HCT116 (cell line): ENCODE measurements at regions not wholly inside any gene's neighbourhood (a gene's known extent, or its start where the extent isn't known, plus 50 kb on each side); places are given as distances from the start of the nearest gene placed in this dataset.

ENCODE experiments used
- ATAC-seq: fragments of 200-7000 bp; cut with Tn5 transposase; 2 replicates; pipeline ENCODE4 v1.9.1; 2020; ENCODE audit warnings: mild to moderate bottlenecking, moderate library complexity
- BruUV-seq: library from RNA; stranded (reverse); fragments of 400-500 nt; replicated peaks from 2 replicates; lab custom pipeline; 2021; lab: Mats Ljungman, UMichigan
- CTCF ChIA-PET: fragments of 300-600 bp; sonication (Branson Sonifier 250); formaldehyde crosslinking; loops from one replicate; lab custom pipeline; 2021; ENCODE audit warnings: antibody characterized with exemption; lab: Charles Lee
- POLR2A ChIA-PET: fragments of 300-600, 350-600 bp; sonication (Branson Sonifier 250); formaldehyde crosslinking; loops from one replicate; lab custom pipeline; 2021; ENCODE audit warnings: antibody characterized with exemption; lab: Charles Lee
- RAD21 ChIA-PET, 2 experiments: fragments of 300-600 bp; sonication (Branson Sonifier 250); formaldehyde crosslinking; loops; one replicate each; lab custom pipeline; 2023; ENCODE audit warnings: low total read pairs in 2 of 2; ENCODE audit not compliant: uncharacterized antibody in 2 of 2, unreplicated experiment in 2 of 2, low non-redundant PET in 1 of 2; lab: Charles Lee
- DNase-seq: peaks from one replicate; pipeline ENCODE4 v3.0.0-alpha.2; 2010; ENCODE audit warnings: low read depth, low spot score
- H2AFZ ChIP-seq: fragments of 200-600 bp; shearing (Covaris generic), sonication (generic); 2 replicates; pipeline ENCODE4 v1.6.1; 2017; ENCODE audit warnings: low read depth, mixed run types, mixed read lengths, antibody characterized with exemption, low read length; ENCODE audit not compliant: poor library complexity, severe bottlenecking
- H3K27ac ChIP-seq: 2 replicates; pipeline ENCODE4 v1.5.1; 2012; ENCODE audit warnings: low read depth, low read length
- H3K27me3 ChIP-seq: fragments of 200-600 bp; sonication (generic); 2 replicates; pipeline ENCODE4 v1.6.1; 2016; ENCODE audit warnings: mixed run types, low read length, mixed read lengths; ENCODE audit not compliant: insufficient read depth
- H3K36me3 ChIP-seq, 2 experiments: fragments of 200-500 bp in 1 of 2; fragments of 200-600 bp in 1 of 2; sonication (Bioruptor generic) in 1 of 2; sonication (generic) in 1 of 2; 2 replicates each; pipeline versions ENCODE4 v1.5.1 to v1.6.1; 2014 to 2016; ENCODE audit warnings: low read length in 2 of 2, inconsistent platforms in 1 of 2, mixed read lengths in 1 of 2, mixed run types in 1 of 2; ENCODE audit not compliant: insufficient read depth in 2 of 2, control insufficient read depth in 1 of 2
- H3K4me1 ChIP-seq, 2 experiments: fragments of 200-600 bp in 1 of 2; sonication (generic) in 1 of 2; 2 replicates each; pipeline versions ENCODE4 v1.5.1 to v1.6.1; 2012 to 2017; ENCODE audit warnings: low read length in 2 of 2, inconsistent platforms in 1 of 2, mild to moderate bottlenecking in 1 of 2, mixed read lengths in 1 of 2, mixed run types in 1 of 2, moderate library complexity in 1 of 2; ENCODE audit not compliant: insufficient read depth in 2 of 2, control insufficient read depth in 1 of 2
- H3K4me2 ChIP-seq: fragments of 200-600 bp; sonication (generic); 2 replicates; pipeline ENCODE4 v1.6.1; 2017; ENCODE audit warnings: mixed run types, low read length, mixed read lengths
- H3K4me3 ChIP-seq, 2 experiments: fragments of 200-600 bp in 1 of 2; sonication (generic) in 1 of 2; replicated peaks in 1 of 2; 2 replicates each; pipeline ENCODE4 v1.5.1; 2011 to 2016; ENCODE audit warnings: low read length in 2 of 2, control low read depth in 1 of 2, low read depth in 1 of 2, mild to moderate bottlenecking in 1 of 2, mixed read lengths in 1 of 2, mixed run types in 1 of 2
- H3K79me2 ChIP-seq: fragments of 200-600 bp; sonication (generic); 2 replicates; pipeline ENCODE4 v1.6.1; 2017; ENCODE audit warnings: mild to moderate bottlenecking, mixed run types, low read length, moderate library complexity, mixed read lengths; ENCODE audit not compliant: insufficient read depth
- H3K9ac ChIP-seq: fragments of 200-600 bp; sonication (generic); 2 replicates; pipeline ENCODE4 v1.6.1; 2016; ENCODE audit warnings: low read length, mixed read lengths
- H3K9me2 ChIP-seq: fragments of 200-600 bp; sonication (generic), shearing (Covaris generic); 2 replicates; pipeline ENCODE4 v1.6.1; 2017; ENCODE audit warnings: mixed run types, mild to moderate bottlenecking, moderate library complexity; ENCODE audit not compliant: insufficient read depth
- H3K9me3 ChIP-seq, 2 experiments: fragments of 200-500 bp in 1 of 2; fragments of 200-600 bp in 1 of 2; sonication (Bioruptor generic) in 1 of 2; sonication (generic) in 1 of 2; 2 replicates each; pipeline ENCODE4 v1.6.1; 2014 to 2017; ENCODE audit warnings: low read length in 2 of 2, mixed read lengths in 2 of 2, inconsistent platforms in 1 of 2, low read depth in 1 of 2, mild to moderate bottlenecking in 1 of 2, mixed run types in 1 of 2, moderate library complexity in 1 of 2; ENCODE audit not compliant: control insufficient read depth in 1 of 2, insufficient read depth in 1 of 2
- H4K20me1 ChIP-seq: fragments of 200-600 bp; sonication (generic), shearing (Covaris generic); 2 replicates; pipeline ENCODE4 v1.6.1; 2017; ENCODE audit warnings: mixed run types, mild to moderate bottlenecking, moderate library complexity; ENCODE audit not compliant: insufficient read depth
- CBX3 ChIP-seq: IDR thresholded peaks from 2 replicates; pipeline ENCODE4 v1.6.1; 2012; ENCODE audit warnings: low read depth
- CEBPB ChIP-seq: IDR thresholded peaks from 2 replicates; pipeline ENCODE4 v1.6.1; 2012; ENCODE audit warnings: low read depth
- EGR1 ChIP-seq: IDR thresholded peaks from 2 replicates; pipeline ENCODE4 v1.6.1; 2012; ENCODE audit warnings: low read depth
- ELF1 ChIP-seq: IDR thresholded peaks from 2 replicates; pipeline ENCODE4 v1.6.1; 2012; ENCODE audit warnings: low read depth, borderline replicate concordance
- EZH2 ChIP-seq: fragments of 200-600 bp; sonication (generic); IDR thresholded peaks from 2 replicates; pipeline ENCODE4 v1.6.1; 2017; ENCODE audit warnings: antibody characterized with exemption, mixed run types
- FOSL1 ChIP-seq: IDR thresholded peaks from 2 replicates; pipeline ENCODE4 v1.6.1; 2012; ENCODE audit warnings: low read depth
- JUND ChIP-seq: IDR thresholded peaks from 2 replicates; pipeline ENCODE4 v1.6.1; 2012
- RAD21 ChIP-seq: IDR thresholded peaks from 2 replicates; pipeline ENCODE4 v1.6.1; 2012; ENCODE audit warnings: low read depth, mild to moderate bottlenecking
- SP1 ChIP-seq: IDR thresholded peaks from 2 replicates; pipeline ENCODE4 v1.6.1; 2012; ENCODE audit warnings: low read depth
- SRF ChIP-seq: IDR thresholded peaks from 2 replicates; pipeline ENCODE4 v1.6.1; 2012; ENCODE audit warnings: low read depth
- TCF7L2 ChIP-seq: IDR thresholded peaks from 2 replicates; pipeline ENCODE4 v1.7.0; 2011; ENCODE audit warnings: borderline replicate concordance, inconsistent platforms; ENCODE audit not compliant: insufficient read depth, insufficient read length; ENCODE audit errors: extremely low read depth
- YY1 ChIP-seq: IDR thresholded peaks from 2 replicates; pipeline ENCODE4 v1.6.1; 2011; ENCODE audit warnings: low read length, low read depth, moderate library complexity, mild to moderate bottlenecking; ENCODE audit not compliant: insufficient replicate concordance; ENCODE audit errors: extremely low read depth
- ZFX ChIP-seq: fragments of 450-650 bp; IDR thresholded peaks from 2 replicates; pipeline ENCODE4 v1.6.1; 2017
- ZNF274 ChIP-seq: fragments of 200-500 bp; sonication (Bioruptor generic); IDR thresholded peaks from 2 replicates; pipeline ENCODE4 v1.6.1; 2014; ENCODE audit warnings: mild to moderate bottlenecking, low read depth, low read length, inconsistent platforms
- intact Hi-C: fragments of 100-400 bp; cut with micrococcal nuclease; formaldehyde crosslinking; loops from 2 replicates; pipeline ENCODE4 v1.10.0; 2022
- TF ChIP-seq, protein P1 (sequence below): IDR thresholded peaks from 2 replicates; pipeline ENCODE4 v1.6.1; 2012
- TF ChIP-seq, protein P2 (sequence below): IDR thresholded peaks from 2 replicates; pipeline ENCODE4 v1.6.1; 2012; ENCODE audit warnings: low read depth
- TF ChIP-seq, protein P3 (sequence below): IDR thresholded peaks from 2 replicates; pipeline ENCODE4 v1.6.1; 2011; ENCODE audit warnings: mild to moderate bottlenecking, low read length, moderate library complexity; ENCODE audit not compliant: insufficient replicate concordance; ENCODE audit errors: extremely low read depth

DNA sequence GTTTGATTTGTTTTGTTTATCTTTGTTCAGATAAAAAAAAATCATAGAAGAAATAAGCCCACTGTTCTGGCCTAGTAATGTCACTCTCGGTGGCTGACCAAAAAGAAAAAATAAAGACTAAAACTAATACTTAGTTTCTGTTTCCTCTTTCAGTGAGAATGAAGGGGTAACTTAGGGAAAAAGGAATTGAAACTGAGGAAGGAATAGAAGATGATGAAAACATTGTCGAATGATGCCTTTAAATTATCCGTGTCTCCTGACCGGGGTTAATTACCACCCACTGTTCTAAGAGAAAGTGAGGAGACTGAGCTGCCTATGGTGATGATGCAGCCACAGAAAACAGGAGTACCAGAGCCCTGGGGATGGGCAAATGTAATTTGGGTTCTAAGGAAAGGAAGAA, 73.1 kb downstream of the PTCHD4 start:
- Histone ChIP-seq H3K27me3 (no peaks in the 10 kb centered on the region), H3K4me1 (no peaks in the 10 kb centered on the region), H3K9me3 (no peaks in the 10 kb centered on the region), H2AFZ (no peak overlapping the region), H3K4me2 (no peak overlapping the region), H3K36me3 (no peaks in the 10 kb centered on the region), H3K9ac (no peak overlapping the region), H3K4me3 (no peak overlapping the region), H3K9me2 (no peaks in the 10 kb centered on the region), H3K79me2 (no peaks in the 10 kb centered on the region), H4K20me1 (no peaks in the 10 kb centered on the region), H3K27ac (no peak overlapping the region)
- no TSS peak for BruUV-seq
- ATAC-seq (no peak), DNase-seq (no peak)
- CTCF ChIA-PET, result no interaction called here
- TF ChIP-seq, protein P1, sequence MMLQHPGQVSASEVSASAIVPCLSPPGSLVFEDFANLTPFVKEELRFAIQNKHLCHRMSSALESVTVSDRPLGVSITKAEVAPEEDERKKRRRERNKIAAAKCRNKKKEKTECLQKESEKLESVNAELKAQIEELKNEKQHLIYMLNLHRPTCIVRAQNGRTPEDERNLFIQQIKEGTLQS, result no peak
- TF ChIP-seq RAD21 (no peak), TCF7L2 (no peak), SP1 (no peak), ZFX (no peak), YY1 (no peak), ZNF274 (no peak), EGR1 (no peak), JUND (no peak), CBX3 (no peak), FOSL1 (no peak), ELF1 (no peak), EZH2 (no peak), SRF (no peak), CEBPB (no peak)
- TF ChIP-seq, protein P2, sequence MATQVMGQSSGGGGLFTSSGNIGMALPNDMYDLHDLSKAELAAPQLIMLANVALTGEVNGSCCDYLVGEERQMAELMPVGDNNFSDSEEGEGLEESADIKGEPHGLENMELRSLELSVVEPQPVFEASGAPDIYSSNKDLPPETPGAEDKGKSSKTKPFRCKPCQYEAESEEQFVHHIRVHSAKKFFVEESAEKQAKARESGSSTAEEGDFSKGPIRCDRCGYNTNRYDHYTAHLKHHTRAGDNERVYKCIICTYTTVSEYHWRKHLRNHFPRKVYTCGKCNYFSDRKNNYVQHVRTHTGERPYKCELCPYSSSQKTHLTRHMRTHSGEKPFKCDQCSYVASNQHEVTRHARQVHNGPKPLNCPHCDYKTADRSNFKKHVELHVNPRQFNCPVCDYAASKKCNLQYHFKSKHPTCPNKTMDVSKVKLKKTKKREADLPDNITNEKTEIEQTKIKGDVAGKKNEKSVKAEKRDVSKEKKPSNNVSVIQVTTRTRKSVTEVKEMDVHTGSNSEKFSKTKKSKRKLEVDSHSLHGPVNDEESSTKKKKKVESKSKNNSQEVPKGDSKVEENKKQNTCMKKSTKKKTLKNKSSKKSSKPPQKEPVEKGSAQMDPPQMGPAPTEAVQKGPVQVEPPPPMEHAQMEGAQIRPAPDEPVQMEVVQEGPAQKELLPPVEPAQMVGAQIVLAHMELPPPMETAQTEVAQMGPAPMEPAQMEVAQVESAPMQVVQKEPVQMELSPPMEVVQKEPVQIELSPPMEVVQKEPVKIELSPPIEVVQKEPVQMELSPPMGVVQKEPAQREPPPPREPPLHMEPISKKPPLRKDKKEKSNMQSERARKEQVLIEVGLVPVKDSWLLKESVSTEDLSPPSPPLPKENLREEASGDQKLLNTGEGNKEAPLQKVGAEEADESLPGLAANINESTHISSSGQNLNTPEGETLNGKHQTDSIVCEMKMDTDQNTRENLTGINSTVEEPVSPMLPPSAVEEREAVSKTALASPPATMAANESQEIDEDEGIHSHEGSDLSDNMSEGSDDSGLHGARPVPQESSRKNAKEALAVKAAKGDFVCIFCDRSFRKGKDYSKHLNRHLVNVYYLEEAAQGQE, result no peak
- TF ChIP-seq, protein P3, sequence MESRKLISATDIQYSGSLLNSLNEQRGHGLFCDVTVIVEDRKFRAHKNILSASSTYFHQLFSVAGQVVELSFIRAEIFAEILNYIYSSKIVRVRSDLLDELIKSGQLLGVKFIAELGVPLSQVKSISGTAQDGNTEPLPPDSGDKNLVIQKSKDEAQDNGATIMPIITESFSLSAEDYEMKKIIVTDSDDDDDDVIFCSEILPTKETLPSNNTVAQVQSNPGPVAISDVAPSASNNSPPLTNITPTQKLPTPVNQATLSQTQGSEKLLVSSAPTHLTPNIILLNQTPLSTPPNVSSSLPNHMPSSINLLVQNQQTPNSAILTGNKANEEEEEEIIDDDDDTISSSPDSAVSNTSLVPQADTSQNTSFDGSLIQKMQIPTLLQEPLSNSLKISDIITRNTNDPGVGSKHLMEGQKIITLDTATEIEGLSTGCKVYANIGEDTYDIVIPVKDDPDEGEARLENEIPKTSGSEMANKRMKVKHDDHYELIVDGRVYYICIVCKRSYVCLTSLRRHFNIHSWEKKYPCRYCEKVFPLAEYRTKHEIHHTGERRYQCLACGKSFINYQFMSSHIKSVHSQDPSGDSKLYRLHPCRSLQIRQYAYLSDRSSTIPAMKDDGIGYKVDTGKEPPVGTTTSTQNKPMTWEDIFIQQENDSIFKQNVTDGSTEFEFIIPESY, result no peak
- POLR2A ChIA-PET, result no interaction called here
- RAD21 ChIA-PET, result no interaction called here
- intact Hi-C loops, result no loop called here
